Mesothelial cell of epicardium (in vitro differentiated cells): ENCODE measurements at regions not wholly inside any gene's neighbourhood (a gene's known extent, or its start where the extent isn't known, plus 50 kb on each side); places are given as distances from the start of the nearest gene placed in this dataset.

Source experiments
- DNase-seq, 2 experiments: peaks; one replicate each; pipeline ENCODE4 v3.0.0; 2021; ENCODE audit warnings: low spot score in 2 of 2; ENCODE audit not compliant: unreplicated experiment in 2 of 2
- H3K27ac Mint-ChIP-seq: 2 replicates; pipeline ENCODE4 v1.8.0; 2021; ENCODE audit warnings: mixed read lengths
- H3K27me3 Mint-ChIP-seq: 2 replicates; pipeline ENCODE4 v1.8.0; 2021; ENCODE audit warnings: low read depth, mixed read lengths
- H3K36me3 Mint-ChIP-seq: 2 replicates; pipeline ENCODE4 v1.8.0; 2021; ENCODE audit warnings: mixed read lengths
- H3K4me1 Mint-ChIP-seq: 2 replicates; pipeline ENCODE4 v1.8.0; 2021; ENCODE audit warnings: mixed read lengths
- H3K4me3 Mint-ChIP-seq: 2 replicates; pipeline ENCODE4 v1.8.0; 2021; ENCODE audit warnings: mild to moderate bottlenecking, moderate library complexity, mixed read lengths
- H3K9me3 Mint-ChIP-seq: 2 replicates; pipeline ENCODE4 v1.8.0; 2021; ENCODE audit warnings: mixed read lengths
- CTCF ChIP-seq: fragments of 200-600 bp; sonication (generic); IDR thresholded peaks from one replicate; pipeline ENCODE4 v1.5.0; 2021; ENCODE audit warnings: antibody characterized with exemption; ENCODE audit not compliant: unreplicated experiment

GRCh38 chr15:69660658-69661405 lies 208.2 kb downstream of the RPLP1 start:
- Mint-ChIP-seq H3K27me3 (peaks cover 24% of the 10 kb centered on the region), H3K4me3 (no peak overlapping the region), H3K4me1 (peaks cover 23% of the 10 kb centered on the region), H3K36me3 (no peaks in the 10 kb centered on the region), H3K9me3 (no peaks in the 10 kb centered on the region), H3K27ac (no peak overlapping the region)
- no peak for DNase-seq
- no peak for TF ChIP-seq CTCF

GRCh38 chr15:69661446-69661845 lies 208.8 kb downstream of the RPLP1 start:
- TF ChIP-seq CTCF, result no peak
- Mint-ChIP-seq H3K9me3 (no peaks in the 10 kb centered on the region), H3K4me1 (peaks cover 28% of the 10 kb centered on the region), H3K27ac (no peak overlapping the region), H3K36me3 (no peaks in the 10 kb centered on the region), H3K4me3 (no peak overlapping the region), H3K27me3 (peaks cover 24% of the 10 kb centered on the region)
- DNase-seq, result no peak

- Mint-ChIP-seq H3K9me3 (no peaks in the 10 kb centered on the region), H3K4me3 (no peak overlapping the region), H3K27ac (no peak overlapping the region), H3K36me3 (no peaks in the 10 kb centered on the region), H3K4me1 (peaks cover 30% of the 10 kb centered on the region), H3K27me3 (peaks cover 18% of the 10 kb centered on the region)
- DNase-seq, result no peak
- no peak for TF ChIP-seq CTCF
Observed at GRCh38 chr15:69661871-69662644, 209.4 kb downstream of the RPLP1 start.

- Mint-ChIP-seq H3K4me1 (peaks cover 30% of the 10 kb centered on the region), H3K36me3 (no peaks in the 10 kb centered on the region), H3K27me3 (peaks cover 13% of the 10 kb centered on the region), H3K9me3 (no peaks in the 10 kb centered on the region), H3K4me3 (no peak overlapping the region), H3K27ac (no peak overlapping the region)
- DNase-seq, result no peak
- TF ChIP-seq CTCF, result no peak
Observed at GRCh38 chr15:69662645-69663000, 210.0 kb downstream of the RPLP1 start.

- no peak overlapping the region for H3K27ac Mint-ChIP-seq
- peaks cover 30% of the 10 kb centered on the region for H3K4me1 Mint-ChIP-seq
- no peak for DNase-seq
- H3K4me3 Mint-ChIP-seq, result no peak overlapping the region
- TF ChIP-seq CTCF, result no peak
- peaks cover 9% of the 10 kb centered on the region for H3K27me3 Mint-ChIP-seq
- no peaks in the 10 kb centered on the region for H3K36me3 Mint-ChIP-seq
- H3K9me3 Mint-ChIP-seq, result no peaks in the 10 kb centered on the region
Observed at GRCh38 chr15:69663441-69663840, 210.8 kb downstream of the RPLP1 start.
